ENCODE measurements at regions not wholly inside any gene's neighbourhood (a gene's known extent, or its start where the extent isn't known, plus 50 kb on each side); places are given as distances from the start of the nearest gene placed in this dataset.

GRCh38 chr14:53273671-53274072 is 120.5 kb upstream of the DDHD1 start:
- TF ChIP-seq CTCF (IDR thresholded peaks at IDR 0.05) (no peak), POLR2A (IDR thresholded peaks at IDR 0.05) (no peak)
